ELF-1 (cell line): ENCODE measurements at regions not wholly inside any gene's neighbourhood (a gene's known extent, or its start where the extent isn't known, plus 50 kb on each side); places are given as distances from the start of the nearest gene placed in this dataset.
"Not testable (repeated sequence)": the region's sequence is repeated elsewhere in the genome, so short reads cannot be mapped to it uniquely, and the experiment has no call there.

Experiments used
- DNase-seq: peaks from one replicate; pipeline ENCODE4 v3.0.0-alpha.2; 2016; ENCODE audit warnings: low read depth, low spot score

DNA sequence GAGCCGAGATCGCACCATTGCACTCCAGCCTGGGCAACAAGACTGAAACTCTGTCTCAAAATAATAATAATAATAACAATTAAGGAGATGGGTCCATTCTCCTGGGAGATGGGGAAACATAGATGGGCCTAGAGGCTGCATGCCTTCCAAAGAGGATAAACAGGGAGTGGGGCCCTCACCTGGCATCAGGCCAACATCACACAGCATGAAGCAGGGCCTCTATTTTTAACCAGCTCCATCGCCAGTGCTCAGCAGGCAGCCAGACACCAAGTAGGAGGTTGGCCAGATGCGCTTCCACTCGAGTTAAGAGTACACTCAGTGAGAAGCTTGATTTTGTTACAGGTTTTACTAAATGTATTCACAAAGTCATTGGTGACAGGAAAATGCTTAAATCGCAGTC, 352.0 kb downstream of the RRAGC start:
- DNase-seq: no peak

DNA sequence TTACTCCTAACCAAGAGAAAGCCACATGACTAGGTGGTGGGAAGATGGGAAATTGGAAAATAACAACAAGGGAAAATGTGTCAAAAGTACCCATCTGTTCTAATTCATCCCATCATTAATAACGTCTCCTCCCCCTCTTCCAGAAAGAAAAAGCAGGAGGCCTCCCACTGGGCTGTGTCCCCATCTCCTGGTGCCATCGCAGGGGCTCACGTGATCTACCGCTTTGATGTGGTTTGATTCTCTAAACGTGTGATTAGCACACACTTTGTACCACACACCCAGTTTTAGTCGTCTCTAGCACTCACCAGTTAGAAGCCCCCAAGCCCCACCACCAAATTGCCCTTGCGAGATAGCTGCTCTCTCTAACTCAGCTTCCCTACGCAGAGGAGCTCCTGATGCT, 353.6 kb downstream of the RRAGC start:
- DNase-seq: no peak

DNA sequence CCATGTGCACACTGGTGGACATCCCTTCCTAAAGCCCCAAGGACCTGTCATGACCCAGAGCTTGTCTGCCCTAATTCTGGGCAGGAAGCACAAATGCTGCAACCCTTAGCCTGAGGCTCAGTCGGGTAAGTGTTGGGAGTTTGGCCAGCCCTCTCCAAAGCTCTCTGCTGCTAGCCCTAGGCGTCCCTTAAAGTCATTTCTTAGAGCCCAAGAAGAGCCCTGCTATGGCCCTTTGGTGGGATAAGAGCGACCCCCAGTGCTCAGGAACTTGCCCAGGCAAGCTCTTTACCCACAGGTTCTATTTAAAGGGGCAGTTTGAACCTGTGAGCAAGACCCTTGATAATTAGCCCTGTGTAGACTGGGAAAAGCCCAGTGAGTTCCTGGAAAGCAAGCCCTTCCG, 356.8 kb downstream of the RRAGC start:
- DNase-seq: peak; percentile 91

DNA sequence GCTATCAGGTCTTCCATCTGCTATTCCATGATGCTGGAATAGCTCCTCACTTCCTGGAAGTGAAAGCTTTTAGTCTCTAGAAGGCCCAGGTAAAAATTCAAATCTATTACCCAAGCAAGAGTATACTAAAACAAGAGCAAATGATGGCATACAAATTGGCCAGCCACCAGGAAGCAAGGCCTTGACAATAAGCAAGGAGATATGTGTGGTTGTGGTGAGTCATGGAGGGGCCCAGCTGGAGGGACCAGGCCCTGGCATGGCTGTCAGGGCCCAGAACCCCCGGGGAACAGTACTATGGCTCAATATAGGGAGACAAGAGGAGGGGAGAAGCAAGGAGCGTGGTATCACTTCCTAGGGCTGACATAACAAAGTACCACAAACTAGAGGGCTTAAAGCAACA, 358.7 kb downstream of the RRAGC start:
- no peak for DNase-seq

DNA sequence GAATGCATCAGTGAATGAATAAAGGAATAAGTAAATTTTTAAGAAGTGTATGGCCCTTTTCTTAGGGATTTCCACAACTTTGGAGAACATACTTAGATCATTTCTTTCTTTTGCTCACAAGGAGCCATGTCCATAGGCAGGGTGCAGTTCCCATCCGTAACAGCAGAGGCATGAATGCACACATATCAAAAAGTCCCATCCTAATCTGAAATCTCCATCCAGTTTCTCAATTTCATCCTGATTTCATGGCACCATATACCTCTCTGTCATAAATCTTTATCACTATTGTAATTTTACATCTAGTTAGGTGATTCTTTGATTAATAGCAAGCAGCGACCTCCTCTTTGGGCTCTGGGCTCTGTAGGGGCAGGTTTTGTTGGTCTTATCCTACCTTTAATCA, 359.2 kb downstream of the RRAGC start:
- no peak for DNase-seq

DNA sequence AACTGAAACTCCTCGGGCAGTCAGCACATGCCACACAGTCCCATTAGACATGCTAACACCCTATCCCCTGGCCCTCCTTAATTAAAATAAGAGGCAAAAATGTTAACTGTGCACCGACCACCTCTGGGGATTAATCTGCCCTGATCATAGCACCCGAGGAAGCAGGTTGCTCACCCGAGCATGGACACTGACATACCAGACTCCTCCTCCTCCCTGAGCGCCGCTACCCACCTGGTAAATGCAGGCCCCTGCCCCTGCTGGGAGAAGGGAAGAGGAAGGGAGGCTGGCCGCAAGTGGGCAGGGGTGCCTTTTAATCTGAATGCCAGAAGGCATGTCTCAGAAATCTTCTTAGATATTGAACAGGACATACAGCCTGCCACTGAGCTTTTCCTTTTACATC, 360.9 kb downstream of the RRAGC start:
- peak; percentile 24 for DNase-seq

DNA sequence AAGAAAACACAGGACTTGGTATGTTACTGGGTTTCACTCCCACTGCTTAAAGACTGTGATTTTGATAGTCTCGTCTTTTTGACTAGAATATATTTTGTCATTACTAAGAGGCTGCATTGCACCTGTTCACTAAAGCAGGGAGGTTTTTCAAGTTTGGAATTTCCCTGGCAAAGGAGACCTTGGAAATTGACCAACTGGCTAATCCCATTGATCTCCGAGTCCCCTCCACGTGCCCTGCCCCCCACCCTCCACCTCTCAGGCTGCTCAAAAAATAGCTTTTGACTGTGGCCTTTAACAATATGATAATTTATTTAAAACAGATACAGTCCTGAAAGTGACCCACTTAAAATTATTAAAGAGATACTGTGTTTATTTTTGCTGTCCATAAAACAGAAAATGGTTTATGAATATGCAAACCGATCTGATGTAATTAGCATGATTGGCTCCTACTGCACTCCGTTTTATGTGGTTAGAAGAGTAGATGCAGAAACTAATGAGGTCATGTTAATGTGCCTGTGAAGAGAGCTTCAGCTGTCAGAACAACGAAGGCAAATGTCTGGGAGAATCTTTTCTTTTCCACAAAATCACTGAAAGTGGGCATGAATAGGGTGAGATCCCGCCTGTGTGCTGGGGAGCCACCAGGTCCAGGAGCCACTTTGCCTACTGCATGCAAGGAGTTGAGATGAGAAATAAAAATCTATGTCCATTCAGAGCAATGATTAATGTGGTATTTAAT, 361.5 kb downstream of the RRAGC start:
- DNase-seq: no peak

DNA sequence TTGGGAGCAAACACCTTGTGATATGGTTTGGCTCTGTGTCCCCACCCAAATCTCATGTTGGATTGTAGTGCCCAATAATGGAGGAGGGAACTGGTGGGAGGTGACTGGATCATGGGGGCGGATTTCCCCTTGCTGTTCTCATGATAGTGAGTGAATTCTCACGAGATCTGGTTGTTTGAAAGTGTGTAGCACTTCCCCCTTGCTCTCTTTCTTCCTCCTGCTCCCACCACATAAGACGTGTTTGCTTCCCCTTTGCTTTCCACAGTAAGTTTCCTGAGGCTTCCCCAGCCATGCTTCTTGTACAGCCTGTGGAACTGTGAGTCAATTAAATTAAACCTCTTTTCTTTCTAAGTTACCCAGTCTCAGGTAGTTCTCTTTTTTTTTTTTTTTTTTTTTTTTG, 366.3 kb downstream of the RRAGC start:
- DNase-seq: not testable (repeated sequence)

DNA sequence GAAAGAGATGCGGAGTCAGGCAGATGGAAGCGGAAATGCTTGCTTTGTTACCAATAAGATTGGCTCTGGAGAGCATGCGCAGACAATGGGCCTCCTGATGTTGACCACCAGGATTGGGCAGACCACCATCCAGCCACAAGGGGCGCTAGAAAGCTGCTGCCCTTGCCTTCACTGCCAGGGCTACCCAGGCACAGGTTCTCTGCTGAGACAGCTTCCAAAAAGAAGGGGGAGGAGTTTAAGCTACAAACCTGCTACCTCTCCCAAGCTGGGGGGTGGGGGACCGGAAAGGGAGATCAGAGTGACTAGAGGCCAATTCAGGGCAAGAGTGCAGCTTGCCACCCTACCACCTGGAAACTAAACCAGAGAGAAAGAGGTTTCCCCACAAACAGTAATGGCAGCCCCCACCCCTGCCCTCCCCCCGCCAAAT, 369.7 kb downstream of the RRAGC start:
- DNase-seq: peak; percentile 95

DNA sequence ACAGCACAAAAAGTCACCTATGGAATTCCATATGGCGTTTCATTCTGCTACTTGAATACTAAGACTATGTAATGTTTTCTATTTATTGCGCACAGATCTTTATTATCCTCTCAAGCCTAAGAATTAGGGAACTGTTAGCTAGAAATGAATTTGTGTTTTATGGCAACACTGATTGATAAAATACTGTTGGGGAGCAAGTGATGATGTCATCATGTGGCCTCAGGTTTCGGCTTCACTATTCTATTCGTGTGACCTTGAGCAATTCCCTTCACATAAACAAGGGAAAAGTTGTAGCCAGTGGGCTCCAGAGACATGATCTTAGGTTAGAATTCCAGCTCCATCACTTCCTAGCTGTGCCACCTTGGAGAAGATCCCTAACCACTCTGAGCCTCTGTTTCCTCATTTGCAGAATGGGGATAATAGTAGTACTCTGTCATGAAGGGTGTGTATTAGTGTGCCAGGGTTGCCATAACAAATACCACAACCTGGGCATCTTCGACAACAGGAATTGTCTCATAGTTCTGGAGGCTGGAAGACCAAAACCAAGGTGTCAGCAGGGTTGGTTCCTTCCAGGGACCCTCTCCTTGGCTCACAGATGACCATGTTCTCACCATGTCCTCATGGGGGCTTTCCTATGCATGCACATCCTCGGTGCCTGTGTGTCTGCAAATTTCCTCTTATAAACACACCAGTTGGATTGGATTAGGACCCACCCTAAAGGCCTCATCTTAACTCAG, 371.2 kb downstream of the RRAGC start:
- no peak for DNase-seq

DNA sequence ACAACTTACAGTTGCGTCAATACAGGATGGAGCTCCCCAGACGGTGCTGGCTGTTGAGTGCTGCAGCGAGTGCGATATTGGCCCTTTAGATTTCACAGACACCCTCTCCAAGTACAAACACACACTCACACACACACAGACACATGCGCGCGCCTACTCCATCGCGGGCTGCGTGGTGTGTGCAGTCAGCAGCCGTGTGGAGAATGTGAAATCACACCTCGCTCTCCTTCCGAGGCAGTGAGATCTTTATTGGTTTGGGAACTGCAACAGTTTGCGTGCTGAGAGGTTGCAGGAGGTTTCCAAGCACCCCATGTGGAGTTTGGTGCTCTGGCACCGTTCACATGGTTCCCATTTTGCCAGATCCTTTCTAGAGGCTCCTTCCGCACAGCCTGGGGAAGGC, 372.2 kb downstream of the RRAGC start:
- no peak for DNase-seq

DNA sequence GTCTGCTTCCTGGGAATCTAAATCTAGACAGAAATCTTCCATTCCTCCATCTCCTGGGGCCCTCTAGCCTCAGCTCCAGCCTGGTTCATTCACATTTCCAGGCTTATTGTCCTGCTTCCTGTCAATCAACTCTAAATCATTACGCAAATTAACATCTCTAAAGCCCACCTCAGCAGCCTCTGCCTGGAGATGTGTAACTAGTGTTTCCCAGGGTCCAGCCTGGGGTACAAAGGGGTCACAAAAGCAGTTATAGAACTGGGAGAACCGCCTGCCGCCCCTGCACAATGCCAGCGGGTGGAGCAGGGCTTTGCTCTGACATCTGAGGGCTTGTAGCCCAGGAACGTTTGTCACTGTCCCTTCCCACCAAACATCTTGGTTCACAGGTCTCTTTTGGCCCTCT, 373.5 kb downstream of the RRAGC start:
- peak; percentile 55 for DNase-seq

DNA sequence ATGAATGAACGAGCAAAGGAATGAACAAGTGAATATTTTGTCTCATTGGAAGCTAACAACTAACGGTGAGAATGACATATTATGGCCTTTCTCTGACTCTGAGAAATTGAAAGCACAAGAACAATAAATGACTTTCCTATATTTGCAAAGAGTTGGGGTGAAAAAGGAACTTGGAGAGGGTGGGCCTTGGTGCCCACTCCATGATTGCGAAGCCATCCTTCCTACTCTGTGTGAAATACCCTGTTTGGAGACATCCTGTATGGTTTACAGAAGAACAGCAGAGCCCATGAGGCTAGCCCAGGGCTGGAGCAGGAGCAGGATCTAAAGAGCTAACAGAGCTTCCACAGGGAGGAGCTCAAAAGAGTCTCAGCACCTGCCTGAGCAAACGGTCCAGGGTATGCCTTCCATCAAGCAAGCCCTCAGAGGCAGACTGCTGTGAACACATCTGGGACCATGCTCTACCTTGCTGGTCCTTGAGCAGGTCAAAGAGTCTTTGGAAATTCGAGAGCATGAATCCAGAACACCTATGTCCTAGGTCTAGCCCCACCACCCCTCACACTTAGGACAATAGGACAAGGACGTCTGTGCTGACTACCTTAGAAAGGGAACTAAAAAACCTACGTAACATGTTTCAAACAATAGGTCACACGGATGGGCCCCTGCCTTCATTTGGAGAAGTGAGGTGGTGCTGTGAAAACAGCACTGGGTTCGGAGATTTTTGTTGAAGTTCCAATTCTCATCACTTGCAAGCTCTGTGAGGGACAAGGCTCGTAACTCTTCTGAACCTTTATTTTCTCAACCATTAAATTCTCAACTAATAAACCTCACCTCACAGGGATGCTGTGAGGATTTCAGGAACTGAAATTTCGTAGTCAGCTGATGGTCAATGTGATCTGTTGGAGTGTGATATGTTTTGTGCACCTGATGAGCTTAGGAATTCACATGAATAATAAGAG, 377.4 kb downstream of the RRAGC start:
- DNase-seq: no peak

DNA sequence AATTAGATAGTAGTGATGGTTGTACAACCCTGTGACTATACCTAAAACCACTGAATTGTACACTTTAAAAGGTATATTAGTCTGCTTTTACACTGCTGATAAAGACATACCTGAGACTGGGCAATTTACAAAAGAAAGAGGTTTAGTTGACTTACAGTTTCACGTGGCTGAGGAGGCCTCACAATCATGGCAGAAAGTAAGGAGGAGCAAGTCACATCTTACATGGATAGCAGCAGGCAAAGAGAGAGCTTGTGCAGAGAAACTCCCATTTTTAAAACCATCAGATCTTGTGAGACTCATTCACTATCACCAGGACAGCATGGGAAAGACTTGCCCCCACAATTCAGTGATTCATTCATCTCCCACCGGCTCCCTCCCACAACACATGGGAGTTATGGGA, 379.9 kb downstream of the RRAGC start:
- not testable (repeated sequence) for DNase-seq

DNA sequence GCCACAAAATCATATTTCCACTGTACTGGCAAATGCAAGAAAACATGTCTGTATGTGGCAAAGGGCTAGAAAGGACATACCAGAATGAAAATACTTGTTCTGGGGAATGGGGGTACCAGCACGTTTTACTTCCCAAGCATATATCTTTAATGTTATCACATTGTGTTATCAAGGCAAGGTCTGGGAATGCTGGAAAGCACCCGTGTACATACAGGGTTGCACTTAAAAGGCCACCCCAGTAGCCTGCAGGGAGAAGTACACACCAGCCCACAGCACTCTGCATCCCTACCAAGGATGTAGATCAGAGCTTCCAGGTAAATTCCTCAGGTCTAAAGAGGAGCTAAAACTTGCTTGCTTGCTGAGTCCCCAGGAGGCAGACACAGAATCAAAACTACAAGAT, 381.8 kb downstream of the RRAGC start:
- DNase-seq: no peak

DNA sequence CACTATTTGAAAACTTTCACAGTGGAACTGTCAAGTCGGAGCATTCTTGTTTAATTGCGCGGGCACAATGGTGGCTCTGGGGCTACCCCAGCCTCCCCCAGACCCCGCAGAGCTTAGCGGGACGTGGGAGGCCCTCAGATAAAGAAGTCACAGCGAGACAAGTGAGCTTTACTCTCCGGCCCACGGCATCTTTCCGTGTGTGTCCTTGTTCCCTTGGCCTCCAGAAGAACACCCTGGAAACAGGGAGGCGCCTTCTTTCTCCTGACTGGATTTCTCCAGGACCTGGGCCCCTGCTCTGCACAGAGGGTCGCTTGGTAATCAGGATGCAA, 382.8 kb downstream of the RRAGC start:
- peak; percentile 22 for DNase-seq

DNA sequence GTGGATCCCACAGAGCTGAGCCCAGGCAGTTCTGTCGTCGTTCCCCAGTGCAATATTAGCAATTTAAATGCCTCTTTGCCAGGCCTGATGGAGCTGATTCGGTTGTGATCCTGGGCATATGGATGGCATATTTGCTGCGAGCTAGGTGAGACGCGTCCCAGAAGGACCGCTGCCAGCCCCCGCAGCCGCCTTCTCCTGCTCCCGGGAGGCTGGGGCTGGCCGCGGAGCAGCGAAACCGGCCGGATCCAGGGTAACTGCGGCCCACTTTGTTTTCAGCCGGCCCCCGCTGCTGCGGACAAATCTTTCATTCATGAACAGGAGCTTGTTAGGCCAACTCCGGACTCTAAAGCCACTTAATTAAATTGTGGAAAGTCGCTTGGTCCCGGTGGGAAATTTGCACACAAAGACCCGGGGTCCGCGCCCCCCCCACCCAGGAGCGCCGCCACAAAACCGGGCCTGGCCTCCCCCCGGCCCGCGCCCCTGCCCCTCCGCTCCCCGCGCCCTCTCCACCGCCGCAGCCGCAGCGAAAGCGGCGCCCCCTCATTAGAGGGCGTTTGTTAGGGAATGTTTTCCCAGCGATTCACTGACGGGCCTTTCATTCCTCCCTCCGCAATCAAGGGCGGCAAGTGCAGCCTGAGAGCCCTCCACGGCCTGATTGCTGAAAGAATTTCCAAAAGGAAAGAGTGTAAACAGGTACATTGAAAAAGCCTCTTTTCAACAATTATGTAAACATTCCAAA, 383.3 kb downstream of the RRAGC start:
- peak; percentile 39 for DNase-seq

DNA sequence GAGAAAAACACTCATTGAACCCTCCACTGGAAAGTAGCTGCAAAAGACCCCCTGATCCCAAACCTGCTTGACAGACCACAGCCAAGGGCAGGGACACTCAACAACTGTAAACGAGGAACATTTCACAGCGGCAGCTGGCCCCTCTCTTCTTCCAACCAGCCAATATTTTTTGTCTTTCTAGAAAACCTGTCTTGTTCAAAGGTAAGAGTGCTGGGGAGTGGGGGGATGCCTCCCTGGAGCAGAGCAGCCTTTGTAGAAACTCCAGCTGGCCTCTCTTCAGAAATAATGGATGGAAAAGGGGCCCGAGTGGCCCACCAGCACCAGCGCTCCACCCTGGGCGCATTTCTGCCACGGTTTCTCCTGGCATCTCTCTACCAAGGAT, 384.0 kb downstream of the RRAGC start:
- DNase-seq: peak; percentile 19

DNA sequence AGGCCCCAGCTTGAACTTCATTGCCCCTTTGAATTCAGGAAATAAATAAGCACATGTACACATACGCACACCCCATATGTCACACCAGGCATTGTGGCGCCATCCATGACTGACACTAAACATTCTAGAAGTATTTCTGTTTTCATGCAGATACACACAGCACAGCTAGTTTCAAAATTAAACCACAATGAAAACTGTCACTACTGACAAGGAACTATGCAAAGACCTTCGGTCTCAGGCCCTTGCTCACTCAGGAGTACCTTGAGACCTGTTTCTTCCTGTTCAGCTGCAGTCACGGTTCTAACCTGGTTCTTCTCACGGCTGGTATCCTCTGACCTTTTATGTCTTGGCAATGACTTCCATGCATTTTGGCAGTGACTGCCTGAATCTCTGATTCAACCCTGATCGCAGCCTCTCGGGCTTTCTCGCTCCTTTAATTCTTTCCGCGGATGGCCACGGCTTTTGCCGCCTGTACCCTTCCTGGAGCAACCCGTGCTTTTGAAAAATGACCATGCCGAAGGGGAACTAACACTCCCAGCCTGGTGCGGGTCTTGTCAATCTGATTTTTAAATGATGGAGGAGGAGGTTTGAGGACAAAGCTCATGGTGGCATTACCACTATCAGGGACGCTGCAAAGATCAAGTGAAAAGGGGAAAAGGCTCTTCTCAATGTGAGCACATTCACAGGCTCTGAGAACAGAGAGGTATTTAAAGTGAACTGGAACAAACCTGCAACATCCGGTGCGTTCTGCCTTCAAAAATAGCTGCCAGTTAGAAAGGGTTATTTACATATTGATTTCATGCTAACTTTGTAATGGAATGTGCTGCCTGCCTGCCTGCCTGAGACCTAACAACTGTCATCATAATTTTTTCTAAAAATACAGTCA, 384.6 kb downstream of the RRAGC start:
- peak; percentile 36 for DNase-seq

DNA sequence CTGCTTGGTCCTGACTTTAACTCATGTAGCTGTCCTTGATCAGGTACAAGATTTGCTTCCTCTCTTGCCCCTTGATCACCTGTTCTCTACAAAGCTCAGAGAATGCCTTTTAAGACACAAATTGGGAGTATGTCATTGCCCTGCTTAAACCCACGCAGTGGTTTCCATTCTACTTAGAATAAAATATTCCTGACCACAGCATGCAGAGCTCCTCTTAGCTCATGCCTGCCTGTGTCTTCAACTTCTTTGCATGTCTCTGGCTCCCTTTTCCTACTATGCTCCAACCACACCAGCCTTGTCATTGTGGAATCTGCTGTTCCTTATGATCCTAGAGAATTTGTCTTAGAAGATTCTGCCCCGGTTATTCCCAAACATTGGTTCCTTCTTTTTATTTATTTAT, 393.1 kb downstream of the RRAGC start:
- DNase-seq: no peak

DNA sequence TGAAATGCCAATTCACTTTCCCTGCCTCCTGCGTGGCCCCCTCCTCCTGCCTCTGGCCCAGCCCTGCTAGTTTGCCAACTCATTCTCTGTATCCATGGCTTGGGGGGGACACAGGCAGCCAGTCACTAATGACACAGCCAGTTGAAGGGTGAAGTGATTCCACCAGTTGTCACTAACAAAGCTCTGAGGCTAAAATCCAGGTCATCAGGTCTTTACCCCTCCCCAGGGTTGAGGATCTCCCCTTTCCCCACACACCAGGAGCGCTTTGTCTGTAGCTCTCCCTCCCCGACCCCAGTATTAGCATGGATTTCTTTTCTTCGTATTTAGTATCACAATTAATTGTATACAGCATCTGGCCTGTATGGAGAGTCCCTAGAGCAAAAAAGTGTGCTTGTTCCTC, 394.1 kb downstream of the RRAGC start:
- no peak for DNase-seq
